ENCODE measurements at regions not wholly inside any gene's neighbourhood (a gene's known extent, or its start where the extent isn't known, plus 50 kb on each side); places are given as distances from the start of the nearest gene placed in this dataset.

DNA sequence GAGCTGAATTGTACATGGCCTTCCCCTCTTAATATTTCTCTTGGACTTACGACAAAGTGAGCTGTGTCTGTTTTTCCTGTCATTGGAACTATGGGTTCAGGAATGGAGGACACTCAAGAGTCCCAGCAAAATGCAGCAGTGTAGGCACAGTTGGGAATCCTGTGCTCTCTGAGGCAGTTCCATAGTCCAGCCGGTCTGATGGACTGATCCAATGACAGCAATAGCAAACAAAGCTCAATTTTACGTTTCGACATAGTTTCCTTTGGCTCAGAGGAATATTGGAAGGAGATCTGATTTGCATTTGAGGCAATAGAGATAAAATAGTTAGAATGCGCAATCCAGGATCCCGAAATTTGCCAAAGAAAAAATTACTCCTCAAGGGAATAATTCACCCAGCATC, 276.9 kb upstream of the CNTN3 start:
- TF ChIP-seq CTCF (conservative IDR thresholded peaks at IDR 0.05) = no peak
- H3K27ac ChIP-seq = no peak overlapping the region

GRCh38 chr3:74883690-74884089, 269.2 kb upstream of the CNTN3 start:
- peak; percentile 83 for TF ChIP-seq CTCF (conservative IDR thresholded peaks at IDR 0.05)
- H3K27ac ChIP-seq = no peak overlapping the region

- no peak overlapping the region for H3K27ac ChIP-seq
- TF ChIP-seq CTCF (conservative IDR thresholded peaks at IDR 0.05) = no peak
These were observed 268.8 kb upstream of the CNTN3 start for GRCh38 chr3:74883222-74883621.

- H3K27ac ChIP-seq = no peak overlapping the region
- TF ChIP-seq CTCF (conservative IDR thresholded peaks at IDR 0.05) = no peak
These were observed 265.8 kb upstream of the CNTN3 start for GRCh38 chr3:74880237-74880636.

DNA sequence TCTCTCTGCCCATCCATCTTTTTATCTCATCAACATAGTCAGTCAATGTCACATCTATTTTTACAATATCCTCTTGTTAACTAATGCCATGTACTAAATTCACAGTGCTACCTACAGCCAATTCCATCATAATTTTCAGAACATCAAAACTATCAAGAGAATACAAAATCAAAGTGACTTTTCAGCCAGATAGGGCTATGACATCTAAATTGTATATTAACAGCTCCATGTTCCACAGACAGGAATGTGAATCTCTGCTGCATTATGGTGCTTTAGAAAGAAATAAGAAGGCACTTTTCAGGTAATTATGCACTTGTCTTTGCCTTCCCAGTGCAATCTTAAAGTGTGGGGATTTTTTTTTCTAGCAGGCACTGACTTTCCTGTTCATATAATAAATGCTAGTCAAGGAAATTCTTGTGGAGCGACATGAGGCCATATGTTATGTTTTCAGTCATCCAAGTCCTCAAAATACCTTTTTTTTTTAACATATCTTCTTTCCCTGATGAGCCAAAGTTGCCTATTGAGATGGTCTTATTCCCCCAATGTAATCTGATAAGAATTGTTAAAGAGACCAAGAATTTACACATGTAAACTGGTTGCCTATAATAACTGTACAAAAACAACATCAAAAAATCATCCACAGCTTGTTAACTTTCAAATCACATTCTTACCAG, 252.0 kb upstream of the CNTN3 start:
- no peak for TF ChIP-seq CTCF (conservative IDR thresholded peaks at IDR 0.05)
- H3K27ac ChIP-seq = no peak overlapping the region

GRCh38 chr3:74862476-74862875, 248.0 kb upstream of the CNTN3 start:
- TF ChIP-seq CTCF (conservative IDR thresholded peaks at IDR 0.05) = no peak
- no peak overlapping the region for H3K27ac ChIP-seq

DNA sequence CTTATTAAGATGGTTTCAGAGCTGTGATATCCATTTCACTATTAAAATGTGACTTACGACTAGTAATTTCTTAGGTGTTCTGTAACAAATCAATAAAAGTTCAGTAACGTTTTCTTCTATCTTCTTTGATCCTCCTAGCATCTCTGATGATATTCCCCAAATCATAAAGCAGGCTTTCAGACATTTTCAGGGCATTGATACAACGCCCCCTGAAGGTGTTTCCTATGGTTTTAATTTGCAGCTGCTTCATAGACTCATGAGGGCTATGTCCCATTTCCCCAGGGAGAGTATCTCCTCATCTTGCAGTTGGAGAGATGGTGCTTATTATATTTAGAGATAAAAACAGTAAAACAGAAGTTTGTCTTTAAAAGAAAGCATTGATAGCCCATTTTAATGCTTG, 246.8 kb upstream of the CNTN3 start:
- no peak overlapping the region for H3K27ac ChIP-seq
- TF ChIP-seq CTCF (conservative IDR thresholded peaks at IDR 0.05) = no peak
